ENCODE measurements at regions not wholly inside any gene's neighbourhood (a gene's known extent, or its start where the extent isn't known, plus 50 kb on each side); places are given as distances from the start of the nearest gene placed in this dataset.

GRCh38 chr12:54711669-54712068 lies 63.5 kb upstream of the DCD start:
- no peak for DNase-seq

- no peak for DNase-seq
Observed at GRCh38 chr12:54708826-54709225, 60.7 kb upstream of the DCD start.

- no peak for DNase-seq
Observed at GRCh38 chr12:54704202-54704601, 56.0 kb upstream of the DCD start.

GRCh38 chr12:54701940-54702592 lies 53.9 kb upstream of the DCD start:
- DNase-seq = no peak

- DNase-seq = no peak
Observed at GRCh38 chr12:54700849-54701248, 52.7 kb upstream of the DCD start.

GRCh38 chr12:54700301-54700700 lies 52.1 kb upstream of the DCD start:
- DNase-seq = no peak

All from stimulated activated CD4-positive, alpha-beta T cell treated with anti-CD3 and anti-CD28 coated beads, Interleukin-1b, Interleukin-23, amount 100 ng/mL, for 48 hours (primary cell).